K562 (cell line): ENCODE measurements at regions not wholly inside any gene's neighbourhood (a gene's known extent, or its start where the extent isn't known, plus 50 kb on each side); places are given as distances from the start of the nearest gene placed in this dataset.

Experiments
- ADNP ChIP-seq: fragments of 200-800 bp; sonication (Bioruptor generic); IDR thresholded peaks from 2 replicates; pipeline ENCODE4 v1.6.1; 2016; ENCODE audit warnings: missing genetic modification characterization, missing compliant biosample characterization
- ATF7 ChIP-seq: fragments of 450-650 bp; IDR thresholded peaks from 2 replicates; pipeline ENCODE4 v1.7.1; 2014; ENCODE audit warnings: mild to moderate bottlenecking, moderate library complexity
- JUND ChIP-seq, 2 experiments: IDR thresholded peaks; 2 replicates in 1 of 2; 3 replicates in 1 of 2; pipeline ENCODE4 v1.6.1; 2011; ENCODE audit warnings: borderline replicate concordance in 2 of 2, low read depth in 2 of 2, low read length in 2 of 2, improper control_type of control experiment in 1 of 2, missing biosample characterization in 1 of 2, missing genetic modification characterization in 1 of 2, missing genetic modification reagents in 1 of 2
- SMC3 ChIP-seq: conservative IDR thresholded peaks from 2 replicates; pipeline ENCODE4 v1.6.1; 2011; ENCODE audit warnings: low read depth, low read length, improper control_type of control experiment; ENCODE audit not compliant: insufficient read depth
- ZNF232 ChIP-seq: sonication (generic); formaldehyde crosslinking; IDR thresholded peaks from 2 replicates; pipeline ENCODE4 v1.8.0; 2022; ENCODE audit warnings: mild to moderate bottlenecking, missing genetic modification reagents
- TF ChIP-seq, protein P1 (sequence below): sonication (generic); formaldehyde crosslinking; IDR thresholded peaks from 2 replicates; pipeline ENCODE4 v1.9.0; 2022; ENCODE audit warnings: mild to moderate bottlenecking, missing genetic modification reagents
- TF ChIP-seq, protein P2 (sequence below), 3 experiments: IDR thresholded peaks in 2 of 3; conservative IDR thresholded peaks in 1 of 3; 2 replicates each; pipeline ENCODE4 v1.5.1; 2011 to 2012; ENCODE audit warnings: low read length in 3 of 3, mild to moderate bottlenecking in 3 of 3, control low read depth in 2 of 3, improper control_type of control experiment in 1 of 3, inconsistent platforms in 1 of 3, low read depth in 1 of 3, mixed read lengths in 1 of 3, moderate library complexity in 1 of 3; ENCODE audit not compliant: insufficient read depth in 2 of 3
- TF ChIP-seq, protein P3 (sequence below): IDR thresholded peaks from 3 replicates; pipeline ENCODE4 v1.6.1; 2011; ENCODE audit warnings: borderline replicate concordance, mild to moderate bottlenecking, moderate library complexity; ENCODE audit not compliant: insufficient read length; ENCODE audit errors: extremely low read depth
- TF ChIP-seq, protein P4 (sequence below), 2 experiments: fragments of 450-650 bp in 1 of 2; sonication (generic) in 1 of 2; formaldehyde crosslinking in 1 of 2; IDR thresholded peaks in 1 of 2; conservative IDR thresholded peaks in 1 of 2; 2 replicates each; pipeline versions ENCODE4 v1.6.1 to v1.8.1; 2016 to 2023; ENCODE audit warnings: mild to moderate bottlenecking in 2 of 2, moderate library complexity in 2 of 2, inconsistent platforms in 1 of 2, missing genetic modification reagents in 1 of 2

DNA sequence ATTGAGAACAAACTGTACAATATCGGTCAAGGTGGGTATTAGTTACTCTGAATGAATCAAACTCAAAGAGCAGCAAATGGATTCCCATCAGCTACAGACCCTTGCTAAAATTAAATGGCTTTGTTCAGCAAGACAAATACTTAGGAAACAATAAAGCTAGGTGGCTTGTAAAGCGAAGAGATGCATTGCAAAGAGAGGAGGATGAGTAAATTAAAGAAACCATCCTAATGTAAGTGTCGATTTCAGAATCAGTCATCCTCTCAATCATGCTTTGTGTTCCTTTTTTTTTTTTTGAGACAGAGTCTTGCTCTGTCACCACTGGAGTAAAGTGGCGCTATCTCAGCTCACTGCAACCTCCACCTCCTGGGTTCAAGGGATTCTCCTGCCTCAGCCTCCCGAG lies 359.2 kb upstream of the ZNF462 start:
- TF ChIP-seq, protein P1, sequence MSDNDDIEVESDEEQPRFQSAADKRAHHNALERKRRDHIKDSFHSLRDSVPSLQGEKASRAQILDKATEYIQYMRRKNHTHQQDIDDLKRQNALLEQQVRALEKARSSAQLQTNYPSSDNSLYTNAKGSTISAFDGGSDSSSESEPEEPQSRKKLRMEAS (CRISPR knock-in tag) = no peak
- TF ChIP-seq, protein P2, sequence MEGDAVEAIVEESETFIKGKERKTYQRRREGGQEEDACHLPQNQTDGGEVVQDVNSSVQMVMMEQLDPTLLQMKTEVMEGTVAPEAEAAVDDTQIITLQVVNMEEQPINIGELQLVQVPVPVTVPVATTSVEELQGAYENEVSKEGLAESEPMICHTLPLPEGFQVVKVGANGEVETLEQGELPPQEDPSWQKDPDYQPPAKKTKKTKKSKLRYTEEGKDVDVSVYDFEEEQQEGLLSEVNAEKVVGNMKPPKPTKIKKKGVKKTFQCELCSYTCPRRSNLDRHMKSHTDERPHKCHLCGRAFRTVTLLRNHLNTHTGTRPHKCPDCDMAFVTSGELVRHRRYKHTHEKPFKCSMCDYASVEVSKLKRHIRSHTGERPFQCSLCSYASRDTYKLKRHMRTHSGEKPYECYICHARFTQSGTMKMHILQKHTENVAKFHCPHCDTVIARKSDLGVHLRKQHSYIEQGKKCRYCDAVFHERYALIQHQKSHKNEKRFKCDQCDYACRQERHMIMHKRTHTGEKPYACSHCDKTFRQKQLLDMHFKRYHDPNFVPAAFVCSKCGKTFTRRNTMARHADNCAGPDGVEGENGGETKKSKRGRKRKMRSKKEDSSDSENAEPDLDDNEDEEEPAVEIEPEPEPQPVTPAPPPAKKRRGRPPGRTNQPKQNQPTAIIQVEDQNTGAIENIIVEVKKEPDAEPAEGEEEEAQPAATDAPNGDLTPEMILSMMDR (IDR thresholded peaks at IDR 0.05 in 2 of 3, conservative IDR thresholded peaks at IDR 0.05 in 1 of 3; ENCODE audit: insufficient read depth in 2 of 3, low read depth in 1 of 3, low read length in 3 of 3) = no peak
- TF ChIP-seq JUND (IDR thresholded peaks at IDR 0.05; ENCODE audit: borderline replicate concordance, low read depth, low read length) (no peak), JUND (tag; IDR thresholded peaks at IDR 0.05; ENCODE audit: borderline replicate concordance, low read depth, low read length) (no peak), ZNF232 (no peak), SMC3 (no peak), ATF7 (no peak), ADNP (tag) (no peak)
- TF ChIP-seq, protein P3, sequence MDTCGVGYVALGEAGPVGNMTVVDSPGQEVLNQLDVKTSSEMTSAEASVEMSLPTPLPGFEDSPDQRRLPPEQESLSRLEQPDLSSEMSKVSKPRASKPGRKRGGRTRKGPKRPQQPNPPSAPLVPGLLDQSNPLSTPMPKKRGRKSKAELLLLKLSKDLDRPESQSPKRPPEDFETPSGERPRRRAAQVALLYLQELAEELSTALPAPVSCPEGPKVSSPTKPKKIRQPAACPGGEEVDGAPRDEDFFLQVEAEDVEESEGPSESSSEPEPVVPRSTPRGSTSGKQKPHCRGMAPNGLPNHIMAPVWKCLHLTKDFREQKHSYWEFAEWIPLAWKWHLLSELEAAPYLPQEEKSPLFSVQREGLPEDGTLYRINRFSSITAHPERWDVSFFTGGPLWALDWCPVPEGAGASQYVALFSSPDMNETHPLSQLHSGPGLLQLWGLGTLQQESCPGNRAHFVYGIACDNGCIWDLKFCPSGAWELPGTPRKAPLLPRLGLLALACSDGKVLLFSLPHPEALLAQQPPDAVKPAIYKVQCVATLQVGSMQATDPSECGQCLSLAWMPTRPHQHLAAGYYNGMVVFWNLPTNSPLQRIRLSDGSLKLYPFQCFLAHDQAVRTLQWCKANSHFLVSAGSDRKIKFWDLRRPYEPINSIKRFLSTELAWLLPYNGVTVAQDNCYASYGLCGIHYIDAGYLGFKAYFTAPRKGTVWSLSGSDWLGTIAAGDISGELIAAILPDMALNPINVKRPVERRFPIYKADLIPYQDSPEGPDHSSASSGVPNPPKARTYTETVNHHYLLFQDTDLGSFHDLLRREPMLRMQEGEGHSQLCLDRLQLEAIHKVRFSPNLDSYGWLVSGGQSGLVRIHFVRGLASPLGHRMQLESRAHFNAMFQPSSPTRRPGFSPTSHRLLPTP = no peak
- TF ChIP-seq, protein P4, sequence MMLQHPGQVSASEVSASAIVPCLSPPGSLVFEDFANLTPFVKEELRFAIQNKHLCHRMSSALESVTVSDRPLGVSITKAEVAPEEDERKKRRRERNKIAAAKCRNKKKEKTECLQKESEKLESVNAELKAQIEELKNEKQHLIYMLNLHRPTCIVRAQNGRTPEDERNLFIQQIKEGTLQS (IDR thresholded peaks at IDR 0.05) = no peak
- TF ChIP-seq, protein P4 (CRISPR knock-in tag; conservative IDR thresholded peaks at IDR 0.05) = no peak
